ENCODE measurements at regions not wholly inside any gene's neighbourhood (a gene's known extent, or its start where the extent isn't known, plus 50 kb on each side); places are given as distances from the start of the nearest gene placed in this dataset.

- H3K4me3 Mint-ChIP-seq: no peak overlapping the region
- no peaks in the 10 kb centered on the region for H3K9me2 ChIP-seq (ENCODE audit: insufficient read depth)
- H3K9me3 Mint-ChIP-seq: peaks cover 28% of the 10 kb centered on the region
Measured at GRCh38 chr5:4185127-4185526, 589.5 kb downstream of the IRX1 start.

More at GRCh38 chr5:4185127-4185526, 589.5 kb downstream of the IRX1 start:
- Histone ChIP-seq H3K27me3 (ENCODE audit: insufficient read depth) (no peaks in the 10 kb centered on the region), H3F3A (replicated peaks; ENCODE audit: low read depth) (no peaks in the 10 kb centered on the region), H3K4me3 (no peak overlapping the region), H3K79me2 (replicated peaks; ENCODE audit: insufficient read depth) (no peaks in the 10 kb centered on the region), H3K27ac (ENCODE audit: low read depth) (no peak overlapping the region), H2AFZ (no peak overlapping the region), H3K4me1 (ENCODE audit: insufficient read depth) (no peaks in the 10 kb centered on the region), H4K20me1 (replicated peaks; ENCODE audit: insufficient read depth) (no peaks in the 10 kb centered on the region), H3K36me3 (ENCODE audit: insufficient read depth) (no peaks in the 10 kb centered on the region), H3K4me2 (no peak overlapping the region)
- no peak overlapping the region for H3K27ac Mint-ChIP-seq
- peaks cover 2% of the 10 kb centered on the region for H3K27me3 Mint-ChIP-seq (ENCODE audit: insufficient read depth, low read depth, poor library complexity)
- DNase-seq (ENCODE audit: low spot score) (no peak), ATAC-seq (no peak)
- H3K36me3 Mint-ChIP-seq (ENCODE audit: low read depth): peaks cover 12% of the 10 kb centered on the region; the same call in 2 of the 3 replicates
- no peaks in the 10 kb centered on the region; the same call in 2 of the 3 replicates for H3K4me1 Mint-ChIP-seq
- TF ChIP-seq STAT1 (IDR thresholded peaks at IDR 0.05; ENCODE audit: unreplicated experiment): no peak
- no peak for TF ChIP-seq ZNF331 (CRISPR knock-in tag; IDR thresholded peaks at IDR 0.05; ENCODE audit: low read depth)
- TF ChIP-seq POLR2AphosphoS5 (IDR thresholded peaks at IDR 0.05; ENCODE audit: low read depth): no peak
- TF ChIP-seq, protein P1, sequence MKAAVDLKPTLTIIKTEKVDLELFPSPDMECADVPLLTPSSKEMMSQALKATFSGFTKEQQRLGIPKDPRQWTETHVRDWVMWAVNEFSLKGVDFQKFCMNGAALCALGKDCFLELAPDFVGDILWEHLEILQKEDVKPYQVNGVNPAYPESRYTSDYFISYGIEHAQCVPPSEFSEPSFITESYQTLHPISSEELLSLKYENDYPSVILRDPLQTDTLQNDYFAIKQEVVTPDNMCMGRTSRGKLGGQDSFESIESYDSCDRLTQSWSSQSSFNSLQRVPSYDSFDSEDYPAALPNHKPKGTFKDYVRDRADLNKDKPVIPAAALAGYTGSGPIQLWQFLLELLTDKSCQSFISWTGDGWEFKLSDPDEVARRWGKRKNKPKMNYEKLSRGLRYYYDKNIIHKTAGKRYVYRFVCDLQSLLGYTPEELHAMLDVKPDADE (IDR thresholded peaks at IDR 0.05): no peak
- no peak for TF ChIP-seq ZNF114 (CRISPR knock-in tag; IDR thresholded peaks at IDR 0.05)
- TF ChIP-seq JUNB (IDR thresholded peaks at IDR 0.05; ENCODE audit: unreplicated experiment): no peak
- TF ChIP-seq, protein P2, sequence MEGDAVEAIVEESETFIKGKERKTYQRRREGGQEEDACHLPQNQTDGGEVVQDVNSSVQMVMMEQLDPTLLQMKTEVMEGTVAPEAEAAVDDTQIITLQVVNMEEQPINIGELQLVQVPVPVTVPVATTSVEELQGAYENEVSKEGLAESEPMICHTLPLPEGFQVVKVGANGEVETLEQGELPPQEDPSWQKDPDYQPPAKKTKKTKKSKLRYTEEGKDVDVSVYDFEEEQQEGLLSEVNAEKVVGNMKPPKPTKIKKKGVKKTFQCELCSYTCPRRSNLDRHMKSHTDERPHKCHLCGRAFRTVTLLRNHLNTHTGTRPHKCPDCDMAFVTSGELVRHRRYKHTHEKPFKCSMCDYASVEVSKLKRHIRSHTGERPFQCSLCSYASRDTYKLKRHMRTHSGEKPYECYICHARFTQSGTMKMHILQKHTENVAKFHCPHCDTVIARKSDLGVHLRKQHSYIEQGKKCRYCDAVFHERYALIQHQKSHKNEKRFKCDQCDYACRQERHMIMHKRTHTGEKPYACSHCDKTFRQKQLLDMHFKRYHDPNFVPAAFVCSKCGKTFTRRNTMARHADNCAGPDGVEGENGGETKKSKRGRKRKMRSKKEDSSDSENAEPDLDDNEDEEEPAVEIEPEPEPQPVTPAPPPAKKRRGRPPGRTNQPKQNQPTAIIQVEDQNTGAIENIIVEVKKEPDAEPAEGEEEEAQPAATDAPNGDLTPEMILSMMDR (conservative IDR thresholded peaks at IDR 0.05; ENCODE audit: low read depth in 2 of 2): no peak
- TF ChIP-seq NANOG (IDR thresholded peaks at IDR 0.05; ENCODE audit: borderline replicate concordance): no peak
- TF ChIP-seq ZNF462 (CRISPR knock-in tag; IDR thresholded peaks at IDR 0.05): no peak
- TF ChIP-seq EZH2phosphoT487 (IDR thresholded peaks at IDR 0.05; ENCODE audit: unreplicated experiment): no peak
- no peak for TF ChIP-seq EZH2 (IDR thresholded peaks at IDR 0.05; ENCODE audit: low read depth, unreplicated experiment)
- TF ChIP-seq, protein P3, sequence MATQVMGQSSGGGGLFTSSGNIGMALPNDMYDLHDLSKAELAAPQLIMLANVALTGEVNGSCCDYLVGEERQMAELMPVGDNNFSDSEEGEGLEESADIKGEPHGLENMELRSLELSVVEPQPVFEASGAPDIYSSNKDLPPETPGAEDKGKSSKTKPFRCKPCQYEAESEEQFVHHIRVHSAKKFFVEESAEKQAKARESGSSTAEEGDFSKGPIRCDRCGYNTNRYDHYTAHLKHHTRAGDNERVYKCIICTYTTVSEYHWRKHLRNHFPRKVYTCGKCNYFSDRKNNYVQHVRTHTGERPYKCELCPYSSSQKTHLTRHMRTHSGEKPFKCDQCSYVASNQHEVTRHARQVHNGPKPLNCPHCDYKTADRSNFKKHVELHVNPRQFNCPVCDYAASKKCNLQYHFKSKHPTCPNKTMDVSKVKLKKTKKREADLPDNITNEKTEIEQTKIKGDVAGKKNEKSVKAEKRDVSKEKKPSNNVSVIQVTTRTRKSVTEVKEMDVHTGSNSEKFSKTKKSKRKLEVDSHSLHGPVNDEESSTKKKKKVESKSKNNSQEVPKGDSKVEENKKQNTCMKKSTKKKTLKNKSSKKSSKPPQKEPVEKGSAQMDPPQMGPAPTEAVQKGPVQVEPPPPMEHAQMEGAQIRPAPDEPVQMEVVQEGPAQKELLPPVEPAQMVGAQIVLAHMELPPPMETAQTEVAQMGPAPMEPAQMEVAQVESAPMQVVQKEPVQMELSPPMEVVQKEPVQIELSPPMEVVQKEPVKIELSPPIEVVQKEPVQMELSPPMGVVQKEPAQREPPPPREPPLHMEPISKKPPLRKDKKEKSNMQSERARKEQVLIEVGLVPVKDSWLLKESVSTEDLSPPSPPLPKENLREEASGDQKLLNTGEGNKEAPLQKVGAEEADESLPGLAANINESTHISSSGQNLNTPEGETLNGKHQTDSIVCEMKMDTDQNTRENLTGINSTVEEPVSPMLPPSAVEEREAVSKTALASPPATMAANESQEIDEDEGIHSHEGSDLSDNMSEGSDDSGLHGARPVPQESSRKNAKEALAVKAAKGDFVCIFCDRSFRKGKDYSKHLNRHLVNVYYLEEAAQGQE (IDR thresholded peaks at IDR 0.05; ENCODE audit: unreplicated experiment): no peak

Data from GM23338 (cell line).